Superior temporal gyrus (tissue), 1 donor: ENCODE measurements at regions not wholly inside any gene's neighbourhood (a gene's known extent, or its start where the extent isn't known, plus 50 kb on each side); places are given as distances from the start of the nearest gene placed in this dataset.

Experiments
- DNase-seq: peaks from one replicate; pipeline ENCODE4 v3.0.0-alpha.2; 2016; ENCODE audit errors: extremely low spot score

- DNase-seq: no peak
Measured at GRCh38 chr10:55500931-55501559, 700.0 kb upstream of the PCDH15 start.

- DNase-seq: no peak
Measured at GRCh38 chr10:55497893-55498499, 697.0 kb upstream of the PCDH15 start.

GRCh38 chr10:55495555-55495954 lies 694.5 kb upstream of the PCDH15 start:
- no peak for DNase-seq

- DNase-seq: no peak
Measured at GRCh38 chr10:55491712-55492111, 690.7 kb upstream of the PCDH15 start.

GRCh38 chr10:55485827-55486226 lies 684.8 kb upstream of the PCDH15 start:
- DNase-seq: no peak

GRCh38 chr10:55476129-55476528 lies 675.1 kb upstream of the PCDH15 start:
- no peak for DNase-seq

GRCh38 chr10:55474258-55474657 lies 673.2 kb upstream of the PCDH15 start:
- DNase-seq: no peak

GRCh38 chr10:55470840-55471239 lies 669.8 kb upstream of the PCDH15 start:
- no peak for DNase-seq

GRCh38 chr10:55466806-55467504 lies 665.9 kb upstream of the PCDH15 start:
- DNase-seq: no peak

- DNase-seq: no peak
Measured at GRCh38 chr10:55464083-55464482, 663.1 kb upstream of the PCDH15 start.

GRCh38 chr10:55460008-55460407 lies 659.0 kb upstream of the PCDH15 start:
- no peak for DNase-seq

- no peak for DNase-seq
Measured at GRCh38 chr10:55449981-55450380, 649.0 kb upstream of the PCDH15 start.

- DNase-seq: no peak
Measured at GRCh38 chr10:55446441-55447002, 645.5 kb upstream of the PCDH15 start.

GRCh38 chr10:55441777-55442176 lies 640.7 kb upstream of the PCDH15 start:
- DNase-seq: no peak

- DNase-seq: no peak
Measured at GRCh38 chr10:55426138-55426537, 625.1 kb upstream of the PCDH15 start.

- peak; percentile 93 for DNase-seq
Measured at GRCh38 chr10:55410415-55410885, 609.4 kb upstream of the PCDH15 start.

GRCh38 chr10:55404094-55404493 lies 603.1 kb upstream of the PCDH15 start:
- DNase-seq: no peak

- no peak for DNase-seq
Measured at GRCh38 chr10:55400075-55400849, 599.2 kb upstream of the PCDH15 start.

- DNase-seq: no peak
Measured at GRCh38 chr10:55398497-55398882, 597.5 kb upstream of the PCDH15 start.

- no peak for DNase-seq
Measured at GRCh38 chr10:55397777-55398496, 596.9 kb upstream of the PCDH15 start.

- DNase-seq: no peak
Measured at GRCh38 chr10:55378196-55378595, 577.2 kb upstream of the PCDH15 start.
